ENCODE measurements at regions not wholly inside any gene's neighbourhood (a gene's known extent, or its start where the extent isn't known, plus 50 kb on each side); places are given as distances from the start of the nearest gene placed in this dataset.

DNA sequence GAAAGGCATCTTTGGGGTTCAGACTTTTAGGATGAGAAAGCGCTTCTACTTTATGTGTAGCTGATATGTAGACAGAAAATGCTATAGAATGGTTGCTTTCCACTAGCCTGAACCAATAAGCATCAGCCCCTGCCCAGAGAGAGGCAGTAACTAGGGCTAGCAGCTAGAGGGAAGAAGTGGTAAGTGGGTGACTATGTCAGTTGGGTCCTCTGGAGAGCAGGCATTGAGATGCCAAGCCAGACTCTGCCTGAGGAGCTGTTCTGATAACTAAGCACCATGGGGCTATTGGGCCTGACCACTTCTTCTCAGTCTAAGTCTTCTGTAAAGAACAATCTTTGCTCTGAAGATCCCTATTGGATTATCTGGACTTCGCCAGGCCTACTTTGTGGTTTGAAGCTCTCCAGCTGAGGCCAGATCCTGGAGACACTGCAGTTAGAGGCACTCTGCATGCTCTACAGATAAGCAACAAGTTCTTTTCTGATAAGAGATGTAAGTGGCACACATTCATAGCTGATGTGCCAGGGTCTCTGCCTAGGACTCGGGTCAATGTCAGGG is 146.1 kb downstream of the RBM46 start:
- H3K27ac ChIP-seq: no peak overlapping the region
- no peaks in the 10 kb centered on the region for H3K36me3 ChIP-seq
- peaks cover 0 to 6% (median under 1%) of the 10 kb centered on the region in 4 donors for H3K9me3 ChIP-seq
- no peaks in the 10 kb centered on the region for H3K4me1 ChIP-seq
- TF ChIP-seq EP300 (IDR thresholded peaks at IDR 0.05) (no peak), POLR2AphosphoS5 (IDR thresholded peaks at IDR 0.05) (no peak), POLR2A (IDR thresholded peaks at IDR 0.05) (no peak)
- TF ChIP-seq, protein P1, sequence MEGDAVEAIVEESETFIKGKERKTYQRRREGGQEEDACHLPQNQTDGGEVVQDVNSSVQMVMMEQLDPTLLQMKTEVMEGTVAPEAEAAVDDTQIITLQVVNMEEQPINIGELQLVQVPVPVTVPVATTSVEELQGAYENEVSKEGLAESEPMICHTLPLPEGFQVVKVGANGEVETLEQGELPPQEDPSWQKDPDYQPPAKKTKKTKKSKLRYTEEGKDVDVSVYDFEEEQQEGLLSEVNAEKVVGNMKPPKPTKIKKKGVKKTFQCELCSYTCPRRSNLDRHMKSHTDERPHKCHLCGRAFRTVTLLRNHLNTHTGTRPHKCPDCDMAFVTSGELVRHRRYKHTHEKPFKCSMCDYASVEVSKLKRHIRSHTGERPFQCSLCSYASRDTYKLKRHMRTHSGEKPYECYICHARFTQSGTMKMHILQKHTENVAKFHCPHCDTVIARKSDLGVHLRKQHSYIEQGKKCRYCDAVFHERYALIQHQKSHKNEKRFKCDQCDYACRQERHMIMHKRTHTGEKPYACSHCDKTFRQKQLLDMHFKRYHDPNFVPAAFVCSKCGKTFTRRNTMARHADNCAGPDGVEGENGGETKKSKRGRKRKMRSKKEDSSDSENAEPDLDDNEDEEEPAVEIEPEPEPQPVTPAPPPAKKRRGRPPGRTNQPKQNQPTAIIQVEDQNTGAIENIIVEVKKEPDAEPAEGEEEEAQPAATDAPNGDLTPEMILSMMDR (IDR thresholded peaks at IDR 0.05): no peak
- H3K27me3 ChIP-seq: no peaks in the 10 kb centered on the region
- 89 to 90% methylated on average over 3 of the region's 3 CpGs for WGBS, 2 donors
- H3K4me3 ChIP-seq: no peak overlapping the region
- DNase-seq: no peak
- intact Hi-C loops (cut with DNase I): no loop called here

DNA sequence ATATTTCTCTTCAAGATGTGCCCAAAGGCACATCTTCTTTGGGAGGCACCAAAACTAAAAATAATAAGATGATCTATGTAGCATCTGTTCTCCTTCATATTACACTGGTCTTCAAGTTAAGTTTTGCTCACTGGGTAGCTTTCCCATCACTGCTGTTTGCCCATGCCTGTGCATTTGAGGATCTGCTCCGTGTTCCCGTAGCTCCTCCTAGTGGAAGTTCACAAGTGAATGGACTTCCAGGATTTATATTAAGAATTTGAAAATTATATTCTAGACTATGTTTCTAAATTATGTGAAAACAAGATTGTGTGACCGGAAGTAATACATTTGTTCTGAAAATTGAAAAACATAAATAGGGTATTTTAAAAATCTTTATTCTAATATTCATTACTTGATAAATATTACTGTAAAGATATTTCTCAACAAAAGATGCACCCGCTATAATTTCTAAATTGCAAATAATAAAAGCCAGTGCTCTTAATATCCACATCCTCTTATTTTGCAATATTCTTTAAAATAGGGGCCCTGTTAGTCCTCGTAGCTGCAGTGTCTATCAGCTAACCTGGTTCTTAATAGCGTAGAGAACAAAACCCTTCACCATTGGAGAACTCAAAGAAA is 147.7 kb downstream of the RBM46 start:
- DNase-seq: no peak
- Histone ChIP-seq H3K27me3 (no peaks in the 10 kb centered on the region), H3K27ac (no peak overlapping the region), H3K4me1 (no peaks in the 10 kb centered on the region), H3K36me3 (no peaks in the 10 kb centered on the region), H3K9me3 (peaks cover 0 to 6% (median 3%) of the 10 kb centered on the region in 4 donors), H3K4me3 (no peak overlapping the region)
- TF ChIP-seq EP300 (IDR thresholded peaks at IDR 0.05) (no peak), POLR2AphosphoS5 (IDR thresholded peaks at IDR 0.05) (no peak), POLR2A (IDR thresholded peaks at IDR 0.05) (no peak)
- TF ChIP-seq, protein P1 (IDR thresholded peaks at IDR 0.05): no peak
- 44 to 58% methylated on average over 6 of the region's 6 CpGs for WGBS, 2 donors
- intact Hi-C loops (cut with DNase I): no loop called here

DNA sequence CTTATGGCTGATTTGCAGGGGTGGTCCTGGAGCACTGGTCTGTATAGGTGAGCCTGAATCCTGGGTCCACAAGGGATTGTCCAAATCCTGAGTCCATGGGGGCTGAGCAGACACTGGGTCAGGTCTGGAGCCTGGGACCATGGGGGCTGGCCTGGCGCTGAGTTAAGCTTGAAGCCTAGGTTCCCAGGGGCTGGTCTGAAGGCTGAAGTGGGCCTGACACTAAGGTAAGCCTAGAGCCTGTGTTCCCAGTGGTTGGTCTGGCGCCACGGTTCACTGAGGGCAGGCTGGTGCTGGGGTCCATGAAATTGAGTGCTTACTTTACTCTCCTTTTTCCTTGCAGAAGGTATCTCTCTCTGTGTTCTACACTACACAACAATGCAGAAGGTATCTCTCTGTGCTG is 155.8 kb downstream of the RBM46 start:
- Histone ChIP-seq H3K4me3 (no peak overlapping the region), H3K9me3 (peaks cover 0 to 9% (median 2%) of the 10 kb centered on the region in 4 donors), H3K27me3 (no peaks in the 10 kb centered on the region), H3K27ac (no peak overlapping the region), H3K36me3 (no peaks in the 10 kb centered on the region), H3K4me1 (no peaks in the 10 kb centered on the region)
- WGBS, 2 donors: 93 to 95% methylated on average over 3 of the region's 3 CpGs
- intact Hi-C loops (cut with DNase I): no loop called here
- no peak for DNase-seq
- TF ChIP-seq EP300 (IDR thresholded peaks at IDR 0.05) (no peak), POLR2A (IDR thresholded peaks at IDR 0.05) (no peak), POLR2AphosphoS5 (IDR thresholded peaks at IDR 0.05) (no peak)
- TF ChIP-seq, protein P1 (IDR thresholded peaks at IDR 0.05): no peak

DNA sequence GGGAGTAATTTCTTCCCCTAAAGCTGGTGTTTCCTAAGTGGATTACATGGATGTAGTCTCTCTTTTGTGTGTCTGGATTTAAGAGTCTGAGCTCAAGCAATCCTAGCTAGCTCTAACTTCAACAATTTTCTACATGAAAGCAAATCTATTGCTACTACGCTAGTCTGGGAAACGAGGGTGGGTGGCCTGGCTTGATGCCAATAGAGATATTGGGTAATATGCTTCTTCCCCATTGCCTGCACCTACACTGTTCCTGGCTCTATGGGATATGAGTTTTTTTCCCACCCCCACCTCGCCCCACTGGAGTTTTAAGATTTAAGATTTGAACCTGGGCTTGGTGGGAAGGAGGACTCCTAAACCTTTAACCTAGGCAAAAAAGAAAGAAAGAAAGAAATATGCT is 158.8 kb downstream of the RBM46 start:
- Histone ChIP-seq H3K4me3 (no peak overlapping the region), H3K9me3 (peaks cover 0 to 4% (median 1%) of the 10 kb centered on the region in 4 donors), H3K36me3 (no peaks in the 10 kb centered on the region), H3K27ac (no peak overlapping the region), H3K4me1 (no peaks in the 10 kb centered on the region), H3K27me3 (no peaks in the 10 kb centered on the region)
- intact Hi-C loops (cut with DNase I): no loop called here
- TF ChIP-seq EP300 (IDR thresholded peaks at IDR 0.05) (no peak), POLR2AphosphoS5 (IDR thresholded peaks at IDR 0.05) (no peak), POLR2A (IDR thresholded peaks at IDR 0.05) (no peak)
- TF ChIP-seq, protein P1 (IDR thresholded peaks at IDR 0.05): no peak
- no peak for DNase-seq
- 62 to 64% methylated on average over 3 of the region's 3 CpGs for WGBS, 2 donors

DNA sequence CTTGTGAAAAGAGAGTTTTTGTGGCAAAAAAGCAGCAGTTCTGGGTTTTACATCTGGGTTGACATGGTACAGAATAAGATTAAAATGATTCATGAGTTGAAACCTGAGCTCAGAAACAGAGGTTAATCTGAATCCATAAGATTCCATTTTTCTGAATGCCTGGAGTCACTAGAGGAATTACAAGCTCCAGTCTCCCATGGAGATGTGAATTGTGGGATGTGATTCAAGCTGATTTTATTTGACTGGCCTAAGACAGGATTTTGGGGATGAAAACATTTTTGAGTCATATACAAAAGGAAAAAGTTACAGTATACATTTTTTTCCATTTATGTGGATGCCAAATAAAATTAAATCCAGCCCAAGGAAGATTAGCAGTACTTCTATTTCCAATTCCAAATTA is 161.1 kb downstream of the RBM46 start:
- H3K27ac ChIP-seq: no peak overlapping the region
- no peak for TF ChIP-seq POLR2A (IDR thresholded peaks at IDR 0.05)
- TF ChIP-seq EP300 (IDR thresholded peaks at IDR 0.05): no peak
- TF ChIP-seq POLR2AphosphoS5 (IDR thresholded peaks at IDR 0.05): no peak
- TF ChIP-seq, protein P1 (IDR thresholded peaks at IDR 0.05): no peak
- H3K9me3 ChIP-seq: no peaks in the 10 kb centered on the region
- H3K27me3 ChIP-seq: no peaks in the 10 kb centered on the region
- H3K4me3 ChIP-seq: no peak overlapping the region
- no peaks in the 10 kb centered on the region for H3K4me1 ChIP-seq
- DNase-seq: no peak
- intact Hi-C loops (cut with DNase I): no loop called here
- no peaks in the 10 kb centered on the region for H3K36me3 ChIP-seq
